ENCODE measurements at regions not wholly inside any gene's neighbourhood (a gene's known extent, or its start where the extent isn't known, plus 50 kb on each side); places are given as distances from the start of the nearest gene placed in this dataset.

- TF ChIP-seq ZNF274 (IDR thresholded peaks at IDR 0.05; ENCODE audit: low read depth, low read length) (no peak), YY1 (IDR thresholded peaks at IDR 0.05; ENCODE audit: insufficient read depth, insufficient read length) (no peak), SUZ12 (IDR thresholded peaks at IDR 0.05; ENCODE audit: extremely low read depth, insufficient read depth, insufficient read length) (no peak)
Measured at GRCh38 chr6:170018936-170019817, 267.8 kb downstream of the ERMARD start.

All from NT2/D1 (cell line).